ENCODE measurements at regions not wholly inside any gene's neighbourhood (a gene's known extent, or its start where the extent isn't known, plus 50 kb on each side); places are given as distances from the start of the nearest gene placed in this dataset.

- peak; percentile 55 for DNase-seq (ENCODE audit: low read depth, low spot score)
- in situ Hi-C loops (cut with HindIII; ENCODE audit: low sequenced_read_pairs): no loop called here
- TF ChIP-seq CTCF (IDR thresholded peaks at IDR 0.05; ENCODE audit: low read depth, low read length): peak; percentile 33
- no peak overlapping the region for H3K4me3 ChIP-seq (ENCODE audit: low read depth, low read length)
Measured at GRCh38 chr3:160163229-160163878, 61.9 kb upstream of the C3orf80 start.

GRCh38 chr3:160168246-160168645 lies 57.0 kb upstream of the C3orf80 start:
- TF ChIP-seq CTCF (IDR thresholded peaks at IDR 0.05; ENCODE audit: low read depth, low read length): no peak
- H3K4me3 ChIP-seq (ENCODE audit: low read depth, low read length): no peak overlapping the region
- in situ Hi-C loops (cut with HindIII; ENCODE audit: low sequenced_read_pairs): no loop called here
- DNase-seq (ENCODE audit: low read depth, low spot score): no peak

GRCh38 chr3:160169139-160169976 lies 55.9 kb upstream of the C3orf80 start:
- TF ChIP-seq CTCF (IDR thresholded peaks at IDR 0.05; ENCODE audit: low read depth, low read length): no peak
- DNase-seq (ENCODE audit: low read depth, low spot score): peak; percentile 90
- in situ Hi-C loops (cut with HindIII; ENCODE audit: low sequenced_read_pairs): no loop called here
- no peak overlapping the region for H3K4me3 ChIP-seq (ENCODE audit: low read depth, low read length)

GRCh38 chr3:160170409-160171370 lies 54.5 kb upstream of the C3orf80 start:
- no peak overlapping the region for H3K4me3 ChIP-seq (ENCODE audit: low read depth, low read length)
- in situ Hi-C loops (cut with HindIII; ENCODE audit: low sequenced_read_pairs): no loop called here
- TF ChIP-seq CTCF (IDR thresholded peaks at IDR 0.05; ENCODE audit: low read depth, low read length): no peak
- no peak for DNase-seq (ENCODE audit: low read depth, low spot score)

GRCh38 chr3:160171813-160172212 lies 53.4 kb upstream of the C3orf80 start:
- in situ Hi-C loops (cut with HindIII; ENCODE audit: low sequenced_read_pairs): no loop called here
- no peak for DNase-seq (ENCODE audit: low read depth, low spot score)
- no peak for TF ChIP-seq CTCF (IDR thresholded peaks at IDR 0.05; ENCODE audit: low read depth, low read length)
- H3K4me3 ChIP-seq (ENCODE audit: low read depth, low read length): no peak overlapping the region

GRCh38 chr3:160174621-160175020 lies 50.6 kb upstream of the C3orf80 start:
- no peak for DNase-seq (ENCODE audit: low read depth, low spot score)
- TF ChIP-seq CTCF (IDR thresholded peaks at IDR 0.05; ENCODE audit: low read depth, low read length): no peak
- in situ Hi-C loops (cut with HindIII; ENCODE audit: low sequenced_read_pairs): no loop called here
- H3K4me3 ChIP-seq (ENCODE audit: low read depth, low read length): no peak overlapping the region
